Caco-2 (cell line): ENCODE measurements at regions not wholly inside any gene's neighbourhood (a gene's known extent, or its start where the extent isn't known, plus 50 kb on each side); places are given as distances from the start of the nearest gene placed in this dataset.

Experiments
- BruUV-seq: library from RNA; stranded (reverse); fragments of 400-500 nt; replicated peaks from 2 replicates; lab custom pipeline; 2021; lab: Mats Ljungman, UMichigan
- CTCF ChIA-PET: fragments of 300-600 bp; sonication (Branson Sonifier 250); formaldehyde crosslinking; loops from one replicate; lab custom pipeline; 2022; ENCODE audit warnings: antibody characterized with exemption; lab: Charles Lee
- POLR2A ChIA-PET: fragments of 300-600 bp; sonication (Branson Sonifier 250); formaldehyde crosslinking; loops from one replicate; lab custom pipeline; 2022; ENCODE audit warnings: antibody characterized with exemption; lab: Charles Lee
- DNase-seq, 2 experiments: peaks; one replicate each; pipeline versions ENCODE4 v3.0.0 to v3.0.0-alpha.2; 2020 to 2022
- H3K27me3 ChIP-seq: replicated peaks from 2 replicates; pipeline ENCODE4 v1.6.0; 2011; ENCODE audit warnings: low read length; ENCODE audit not compliant: control insufficient read depth, insufficient read depth
- H3K36me3 ChIP-seq: 2 replicates; pipeline ENCODE4 v1.5.1; 2011; ENCODE audit warnings: low read length; ENCODE audit not compliant: control insufficient read depth, insufficient read depth
- H3K4me1 ChIP-seq: fragments of 250-450 bp; sonication (Bioruptor Pico); 2 replicates; pipeline ENCODE4 v1.5.1; 2020; ENCODE audit warnings: mild to moderate bottlenecking
- H3K4me3 ChIP-seq: 2 replicates; pipeline ENCODE4 v1.5.1; 2011; ENCODE audit warnings: low read depth, mild to moderate bottlenecking, control low read depth, low read length
- H3K9me3 ChIP-seq: fragments of 250-450 bp; sonication (Bioruptor Pico); 2 replicates; pipeline ENCODE4 v1.5.1; 2020; ENCODE audit warnings: mild to moderate bottlenecking, moderate library complexity
- H3K27ac Mint-ChIP-seq: one replicate; pipeline ENCODE4 v1.8.0; 2022; ENCODE audit warnings: mixed read lengths; ENCODE audit not compliant: unreplicated experiment
- H3K27me3 Mint-ChIP-seq: one replicate; pipeline ENCODE4 v1.8.0; 2022; ENCODE audit warnings: mixed read lengths; ENCODE audit not compliant: insufficient read depth, unreplicated experiment
- H3K36me3 Mint-ChIP-seq: one replicate; pipeline ENCODE4 v1.8.0; 2022; ENCODE audit warnings: mild to moderate bottlenecking, mixed read lengths; ENCODE audit not compliant: insufficient read depth, unreplicated experiment
- H3K4me1 Mint-ChIP-seq: one replicate; pipeline ENCODE4 v1.8.0; 2022; ENCODE audit warnings: low read depth, mixed read lengths; ENCODE audit not compliant: unreplicated experiment
- H3K4me3 Mint-ChIP-seq: one replicate; pipeline ENCODE4 v1.8.0; 2022; ENCODE audit warnings: mild to moderate bottlenecking, moderate library complexity, mixed read lengths; ENCODE audit not compliant: unreplicated experiment
- H3K9me3 Mint-ChIP-seq: one replicate; pipeline ENCODE4 v1.8.0; 2022; ENCODE audit warnings: mixed read lengths; ENCODE audit not compliant: unreplicated experiment
- CTCF ChIP-seq, 2 experiments: fragments of 200-600 bp in 1 of 2; IDR thresholded peaks; 1 replicate in 1 of 2; 2 replicates in 1 of 2; pipeline versions ENCODE4 v1.5.1 to v1.8.0; 2011 to 2022; ENCODE audit warnings: antibody characterized with exemption in 1 of 2, control low read depth in 1 of 2, inconsistent platforms in 1 of 2, low read depth in 1 of 2, low read length in 1 of 2, mild to moderate bottlenecking in 1 of 2, moderate library complexity in 1 of 2; ENCODE audit not compliant: insufficient read depth in 1 of 2, severe bottlenecking in 1 of 2, unreplicated experiment in 1 of 2
- intact Hi-C: fragments of 100-400 bp; cut with micrococcal nuclease; formaldehyde crosslinking; loops from one replicate; pipeline ENCODE4 v1.10.0; 2022; ENCODE audit not compliant: unreplicated experiment

GRCh38 chr4:16292585-16292984 is 66.3 kb upstream of the TAPT1 start:
- H3K4me3 Mint-ChIP-seq: no peak overlapping the region
- CTCF ChIA-PET: no interaction called here
- H3K27me3 Mint-ChIP-seq: peaks cover 13% of the 10 kb centered on the region
- peaks cover 8% of the 10 kb centered on the region for H3K9me3 Mint-ChIP-seq
- POLR2A ChIA-PET: no interaction called here
- no peaks in the 10 kb centered on the region for H3K27me3 ChIP-seq
- intact Hi-C loops: loop anchor here (10.0 kb wide), 1 partner anchor 462 kb away; no protein-coding TSS in a partner anchor
- H3K9me3 ChIP-seq: no peaks in the 10 kb centered on the region
- TF ChIP-seq CTCF (IDR thresholded peaks at IDR 0.05; ENCODE audit: insufficient read depth in 1 of 2, low read depth in 1 of 2, low read length in 1 of 2, severe bottlenecking in 1 of 2, unreplicated experiment in 1 of 2): no peak
- no peak for DNase-seq
- H3K4me1 ChIP-seq: no peaks in the 10 kb centered on the region
- BruUV-seq: no TSS peak
- H3K36me3 ChIP-seq: no peaks in the 10 kb centered on the region
- no peak overlapping the region for H3K4me3 ChIP-seq
- no peaks in the 10 kb centered on the region for H3K4me1 Mint-ChIP-seq
- no peaks in the 10 kb centered on the region for H3K36me3 Mint-ChIP-seq
- no peak overlapping the region for H3K27ac Mint-ChIP-seq

- Histone ChIP-seq H3K4me1 (no peaks in the 10 kb centered on the region), H3K9me3 (no peaks in the 10 kb centered on the region), H3K36me3 (no peaks in the 10 kb centered on the region), H3K4me3 (no peak overlapping the region), H3K27me3 (no peaks in the 10 kb centered on the region)
- Mint-ChIP-seq H3K4me1 (no peaks in the 10 kb centered on the region), H3K4me3 (no peak overlapping the region), H3K27ac (no peak overlapping the region), H3K36me3 (no peaks in the 10 kb centered on the region), H3K9me3 (peaks cover 3% of the 10 kb centered on the region), H3K27me3 (peaks cover 12% of the 10 kb centered on the region)
- CTCF ChIA-PET: no interaction called here
- POLR2A ChIA-PET: no interaction called here
- no peak for DNase-seq
- BruUV-seq: no TSS peak
- no peak for TF ChIP-seq CTCF (IDR thresholded peaks at IDR 0.05; ENCODE audit: insufficient read depth in 1 of 2, low read depth in 1 of 2, low read length in 1 of 2, severe bottlenecking in 1 of 2, unreplicated experiment in 1 of 2)
- intact Hi-C loops: loop anchor here (1.0 to 10.0 kb wide), 4 partner anchors 152 to 1156 kb away; no protein-coding TSS in a partner anchor
These were observed 64.6 kb upstream of the TAPT1 start for GRCh38 chr4:16290681-16291420.

- H3K9me3 Mint-ChIP-seq: peaks cover 11% of the 10 kb centered on the region
- Histone ChIP-seq H3K27me3 (no peaks in the 10 kb centered on the region), H3K9me3 (no peaks in the 10 kb centered on the region; the same call in 1 of the 2 replicates), H3K36me3 (no peaks in the 10 kb centered on the region), H3K4me3 (no peak overlapping the region), H3K4me1 (no peaks in the 10 kb centered on the region)
- peaks cover 9% of the 10 kb centered on the region for H3K27me3 Mint-ChIP-seq
- no TSS peak for BruUV-seq
- CTCF ChIA-PET: no interaction called here
- peak in 1 of 2 experiments; percentile 29 for DNase-seq
- intact Hi-C loops: loop anchor here (1.0 to 10.0 kb wide), 4 partner anchors 153 to 1157 kb away; no protein-coding TSS in a partner anchor
- H3K4me1 Mint-ChIP-seq: no peaks in the 10 kb centered on the region
- POLR2A ChIA-PET: no interaction called here
- H3K36me3 Mint-ChIP-seq: no peaks in the 10 kb centered on the region
- peak; percentile 40 to 45 for TF ChIP-seq CTCF (IDR thresholded peaks at IDR 0.05; ENCODE audit: insufficient read depth in 1 of 2, low read depth in 1 of 2, low read length in 1 of 2, severe bottlenecking in 1 of 2, unreplicated experiment in 1 of 2)
- H3K4me3 Mint-ChIP-seq: no peak overlapping the region
- H3K27ac Mint-ChIP-seq: no peak overlapping the region
These were observed 63.8 kb upstream of the TAPT1 start for GRCh38 chr4:16289897-16290554.
